ENCODE measurements at regions not wholly inside any gene's neighbourhood (a gene's known extent, or its start where the extent isn't known, plus 50 kb on each side); places are given as distances from the start of the nearest gene placed in this dataset.

- TF ChIP-seq CTCF (conservative IDR thresholded peaks at IDR 0.05) (no peak), ZFX (IDR thresholded peaks at IDR 0.05) (no peak)
Observed at GRCh38 chr6:6386010-6386409, 65.5 kb upstream of the F13A1 start.
